Suprapubic skin (tissue), 4 donors: ENCODE measurements at regions not wholly inside any gene's neighbourhood (a gene's known extent, or its start where the extent isn't known, plus 50 kb on each side); places are given as distances from the start of the nearest gene placed in this dataset.

ENCODE experiments used
- DNase-seq, 2 donors: peaks; one replicate each; pipeline ENCODE4 v3.0.0-alpha.2; 2019; ENCODE audit warnings: low spot score in 2 of 2
- H3K27ac ChIP-seq: fragments of 200-600 bp; sonication (generic); one replicate; pipeline ENCODE4 v1.5.1; 2019
- H3K27me3 ChIP-seq: fragments of 200-600 bp; sonication (generic); one replicate; pipeline ENCODE4 v1.5.1; 2019
- H3K36me3 ChIP-seq: fragments of 200-600 bp; sonication (generic); one replicate; pipeline ENCODE4 v1.5.1; 2019
- H3K4me1 ChIP-seq: fragments of 200-600 bp; sonication (generic); one replicate; pipeline ENCODE4 v1.5.1; 2019
- H3K4me3 ChIP-seq: fragments of 200-600 bp; sonication (generic); one replicate; pipeline ENCODE4 v1.5.1; 2019; ENCODE audit warnings: mild to moderate bottlenecking
- H3K9me3 ChIP-seq: fragments of 200-600 bp; sonication (generic); one replicate; pipeline ENCODE4 v1.5.1; 2019
- EP300 ChIP-seq: sonication (generic); formaldehyde crosslinking; IDR thresholded peaks from one replicate; pipeline ENCODE4 v1.6.1; 2017; ENCODE audit warnings: antibody characterized with exemption
- POLR2A ChIP-seq, 2 donors: fragments of 450-650 bp; IDR thresholded peaks; one replicate each; pipeline ENCODE4 v1.6.1; 2017; ENCODE audit warnings: antibody characterized with exemption in 2 of 2, mild to moderate bottlenecking in 2 of 2, moderate library complexity in 2 of 2
- POLR2AphosphoS5 ChIP-seq, 3 donors: sonication (generic); formaldehyde crosslinking; IDR thresholded peaks; one replicate each; pipeline ENCODE4 v1.6.1; 2017; ENCODE audit warnings: antibody characterized with exemption in 3 of 3
- WGBS: methylation state at CpG from one replicate; pipeline ENCODE4 v1.1.5; 2018; 5-methylcytosine and 5-hydroxymethylcytosine counted together
- TF ChIP-seq, protein P1 (sequence below), 2 donors: fragments of 200-600 bp in 1 of 2; fragments of 450-650 bp in 1 of 2; sonication (generic) in 1 of 2; IDR thresholded peaks; one replicate each; pipeline ENCODE4 v1.5.1; 2016 to 2019; ENCODE audit warnings: antibody characterized with exemption in 2 of 2, mild to moderate bottlenecking in 1 of 2, moderate library complexity in 1 of 2

DNA sequence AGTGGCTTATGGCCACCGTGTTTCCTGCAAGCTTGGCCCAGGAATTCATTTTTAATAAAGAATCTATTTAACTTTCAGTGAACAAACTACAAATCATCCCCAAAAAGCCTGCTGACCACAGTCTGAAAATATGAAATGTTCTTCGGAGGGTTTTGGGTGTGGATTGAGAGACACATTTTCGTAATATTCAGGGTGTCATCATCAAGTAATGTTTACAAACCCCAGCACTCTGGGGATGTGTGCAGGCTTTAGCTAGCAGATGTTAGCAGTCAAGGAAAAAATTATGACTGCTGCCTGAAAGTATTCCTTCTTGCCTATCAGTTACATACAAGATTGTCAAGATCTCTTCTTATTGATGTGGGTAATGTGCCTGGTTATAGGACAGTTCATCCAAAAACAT, 143.9 kb upstream of the FN1 start:
- no peak overlapping the region for H3K27ac ChIP-seq
- no peak overlapping the region for H3K4me3 ChIP-seq
- peaks cover 6% of the 10 kb centered on the region for H3K4me1 ChIP-seq
- H3K27me3 ChIP-seq = no peaks in the 10 kb centered on the region
- H3K36me3 ChIP-seq = no peaks in the 10 kb centered on the region
- no peak for DNase-seq
- WGBS = 44% methylated on average over 3 of the region's 3 CpGs
- no peak for TF ChIP-seq POLR2A (IDR thresholded peaks at IDR 0.05)
- TF ChIP-seq, protein P1, sequence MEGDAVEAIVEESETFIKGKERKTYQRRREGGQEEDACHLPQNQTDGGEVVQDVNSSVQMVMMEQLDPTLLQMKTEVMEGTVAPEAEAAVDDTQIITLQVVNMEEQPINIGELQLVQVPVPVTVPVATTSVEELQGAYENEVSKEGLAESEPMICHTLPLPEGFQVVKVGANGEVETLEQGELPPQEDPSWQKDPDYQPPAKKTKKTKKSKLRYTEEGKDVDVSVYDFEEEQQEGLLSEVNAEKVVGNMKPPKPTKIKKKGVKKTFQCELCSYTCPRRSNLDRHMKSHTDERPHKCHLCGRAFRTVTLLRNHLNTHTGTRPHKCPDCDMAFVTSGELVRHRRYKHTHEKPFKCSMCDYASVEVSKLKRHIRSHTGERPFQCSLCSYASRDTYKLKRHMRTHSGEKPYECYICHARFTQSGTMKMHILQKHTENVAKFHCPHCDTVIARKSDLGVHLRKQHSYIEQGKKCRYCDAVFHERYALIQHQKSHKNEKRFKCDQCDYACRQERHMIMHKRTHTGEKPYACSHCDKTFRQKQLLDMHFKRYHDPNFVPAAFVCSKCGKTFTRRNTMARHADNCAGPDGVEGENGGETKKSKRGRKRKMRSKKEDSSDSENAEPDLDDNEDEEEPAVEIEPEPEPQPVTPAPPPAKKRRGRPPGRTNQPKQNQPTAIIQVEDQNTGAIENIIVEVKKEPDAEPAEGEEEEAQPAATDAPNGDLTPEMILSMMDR (IDR thresholded peaks at IDR 0.05) = no peak
- TF ChIP-seq POLR2AphosphoS5 (IDR thresholded peaks at IDR 0.05) = no peak
- no peak for TF ChIP-seq EP300
- H3K9me3 ChIP-seq = no peaks in the 10 kb centered on the region

- Histone ChIP-seq H3K4me3 (no peak overlapping the region), H3K9me3 (no peaks in the 10 kb centered on the region), H3K4me1 (peaks cover 6% of the 10 kb centered on the region), H3K36me3 (no peaks in the 10 kb centered on the region), H3K27me3 (no peaks in the 10 kb centered on the region), H3K27ac (no peak overlapping the region)
- TF ChIP-seq EP300 = no peak
- TF ChIP-seq POLR2A (IDR thresholded peaks at IDR 0.05) = no peak
- no peak for TF ChIP-seq POLR2AphosphoS5 (IDR thresholded peaks at IDR 0.05)
- TF ChIP-seq, protein P1 (IDR thresholded peaks at IDR 0.05) = no peak
- no peak for DNase-seq
These were observed 141.5 kb upstream of the FN1 start for GRCh38 chr2:215577356-215577755.

GRCh38 chr2:215576572-215576971, 140.7 kb upstream of the FN1 start:
- 94% methylated on average over 3 of the region's 3 CpGs for whole genome bisulfite sequencing
- Histone ChIP-seq H3K4me3 (no peak overlapping the region), H3K27ac (no peak overlapping the region), H3K9me3 (no peaks in the 10 kb centered on the region), H3K36me3 (no peaks in the 10 kb centered on the region), H3K27me3 (no peaks in the 10 kb centered on the region), H3K4me1 (peaks cover 6% of the 10 kb centered on the region)
- no peak for DNase-seq
- TF ChIP-seq POLR2AphosphoS5 (IDR thresholded peaks at IDR 0.05) (no peak), POLR2A (IDR thresholded peaks at IDR 0.05) (no peak)

DNA sequence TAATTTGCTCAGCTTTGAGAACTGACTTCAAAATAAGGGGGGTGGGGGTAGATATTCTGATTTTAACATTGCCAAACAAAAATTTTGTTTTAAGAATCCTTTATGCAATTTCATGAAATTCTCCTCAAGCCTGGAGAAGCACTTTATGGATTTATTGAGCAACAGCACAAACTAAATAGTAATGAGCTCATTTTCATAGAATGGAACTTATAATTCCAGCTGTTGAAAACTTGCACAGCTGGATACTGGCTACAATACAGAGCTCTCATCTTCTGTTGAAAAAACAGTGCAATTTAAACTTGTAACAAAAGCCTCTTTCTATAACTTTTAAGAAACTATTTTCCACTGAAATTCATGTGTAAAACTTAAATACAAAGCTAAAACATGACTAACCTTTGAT, 137.6 kb upstream of the FN1 start:
- H3K27me3 ChIP-seq = no peaks in the 10 kb centered on the region
- no peak overlapping the region for H3K4me3 ChIP-seq
- H3K9me3 ChIP-seq = no peaks in the 10 kb centered on the region
- no peaks in the 10 kb centered on the region for H3K36me3 ChIP-seq
- TF ChIP-seq, protein P1 (IDR thresholded peaks at IDR 0.05) = no peak
- TF ChIP-seq POLR2A (IDR thresholded peaks at IDR 0.05) (no peak), EP300 (no peak), POLR2AphosphoS5 (IDR thresholded peaks at IDR 0.05) (no peak)
- DNase-seq = no peak
- no peaks in the 10 kb centered on the region for H3K4me1 ChIP-seq
- H3K27ac ChIP-seq = no peak overlapping the region

- no peak overlapping the region for H3K4me3 ChIP-seq
- no peaks in the 10 kb centered on the region for H3K36me3 ChIP-seq
- WGBS = 35% methylated on average over 2 of the region's 2 CpGs
- DNase-seq = no peak
- H3K9me3 ChIP-seq = no peaks in the 10 kb centered on the region
- H3K27ac ChIP-seq = no peak overlapping the region
- TF ChIP-seq POLR2AphosphoS5 (IDR thresholded peaks at IDR 0.05) (no peak), EP300 (no peak), POLR2A (IDR thresholded peaks at IDR 0.05) (no peak)
- TF ChIP-seq, protein P1 (IDR thresholded peaks at IDR 0.05) = no peak
- no peaks in the 10 kb centered on the region for H3K4me1 ChIP-seq
- no peaks in the 10 kb centered on the region for H3K27me3 ChIP-seq
These were observed 136.5 kb upstream of the FN1 start for GRCh38 chr2:215572341-215572848.

- Histone ChIP-seq H3K9me3 (no peaks in the 10 kb centered on the region), H3K27ac (no peak overlapping the region), H3K4me3 (no peak overlapping the region), H3K36me3 (no peaks in the 10 kb centered on the region), H3K4me1 (no peaks in the 10 kb centered on the region), H3K27me3 (no peaks in the 10 kb centered on the region)
- TF ChIP-seq POLR2A (IDR thresholded peaks at IDR 0.05) = no peak
- TF ChIP-seq EP300 = no peak
- TF ChIP-seq, protein P1 (IDR thresholded peaks at IDR 0.05) = no peak
- no peak for TF ChIP-seq POLR2AphosphoS5 (IDR thresholded peaks at IDR 0.05)
- whole genome bisulfite sequencing = 50% methylated on average over 1 of the region's 1 CpG
- no peak for DNase-seq
These were observed 135.8 kb upstream of the FN1 start for GRCh38 chr2:215571689-215572088.
